WTC11 (cell line): ENCODE measurements at regions not wholly inside any gene's neighbourhood (a gene's known extent, or its start where the extent isn't known, plus 50 kb on each side); places are given as distances from the start of the nearest gene placed in this dataset.

Source experiments
- ATAC-seq: fragments of 200-7000 bp; cut with Tn5 transposase; 2 replicates; pipeline ENCODE4 v1.10.0; 2021; ENCODE audit warnings: mild to moderate bottlenecking, moderate library complexity
- CTCF ChIA-PET: fragments of 300-600 bp; sonication (Branson Sonifier 250); formaldehyde crosslinking; loops from one replicate; lab custom pipeline; 2021; ENCODE audit warnings: antibody characterized with exemption; lab: Charles Lee
- POLR2A ChIA-PET: fragments of 350-600 bp; sonication (Branson Sonifier 250); formaldehyde crosslinking; loops from one replicate; lab custom pipeline; 2021; ENCODE audit warnings: antibody characterized with exemption; lab: Charles Lee
- DNase-seq: peaks from one replicate; pipeline ENCODE4 v3.0.0; 2021; ENCODE audit warnings: low spot score
- H3K27ac Mint-ChIP-seq: 2 replicates; pipeline ENCODE4 v1.8.0; 2021; ENCODE audit warnings: mixed read lengths
- H3K27me3 Mint-ChIP-seq: 2 replicates; pipeline ENCODE4 v1.8.0; 2021; ENCODE audit warnings: low read depth, mild to moderate bottlenecking, moderate library complexity, mixed read lengths
- H3K36me3 Mint-ChIP-seq: 2 replicates; pipeline ENCODE4 v1.8.0; 2021; ENCODE audit warnings: mixed read lengths
- H3K4me1 Mint-ChIP-seq: 2 replicates; pipeline ENCODE4 v1.8.0; 2022; ENCODE audit warnings: mixed read lengths
- H3K4me3 Mint-ChIP-seq: 2 replicates; pipeline ENCODE4 v1.8.0; 2021; ENCODE audit warnings: mild to moderate bottlenecking, moderate library complexity, mixed read lengths
- H3K9me3 Mint-ChIP-seq: 2 replicates; pipeline ENCODE4 v1.8.0; 2021; ENCODE audit warnings: mixed read lengths
- CREM ChIP-seq: sonication (generic); formaldehyde crosslinking; IDR thresholded peaks from 2 replicates; pipeline ENCODE4 v1.8.1; 2022; ENCODE audit warnings: mild to moderate bottlenecking, missing genetic modification reagents, moderate library complexity
- JUN ChIP-seq: sonication (generic); formaldehyde crosslinking; IDR thresholded peaks from 2 replicates; pipeline ENCODE4 v1.8.0; 2023; ENCODE audit warnings: mild to moderate bottlenecking, missing genetic modification reagents
- NFYB ChIP-seq: sonication (generic); formaldehyde crosslinking; conservative IDR thresholded peaks from 2 replicates; pipeline ENCODE4 v1.8.0; 2022; ENCODE audit warnings: low read depth, missing genetic modification reagents
- PRDM15 ChIP-seq: sonication (generic); formaldehyde crosslinking; IDR thresholded peaks from 2 replicates; pipeline ENCODE4 v1.8.0; 2022; ENCODE audit warnings: missing genetic modification reagents
- PRRX2 ChIP-seq: fragments of 250-450 bp; sonication (Bioruptor Pico); IDR thresholded peaks from 2 replicates; pipeline ENCODE4 v1.8.0; 2021; ENCODE audit warnings: mild to moderate bottlenecking
- USF2 ChIP-seq: sonication (generic); formaldehyde crosslinking; IDR thresholded peaks from 2 replicates; pipeline ENCODE4 v1.8.1; 2023; ENCODE audit warnings: mild to moderate bottlenecking, missing genetic modification reagents, moderate library complexity
- ZBTB21 ChIP-seq: sonication (generic); formaldehyde crosslinking; IDR thresholded peaks from 2 replicates; pipeline ENCODE4 v1.8.1; 2023; ENCODE audit warnings: mild to moderate bottlenecking, missing genetic modification reagents, borderline replicate concordance
- ZNF281 ChIP-seq: sonication (generic); formaldehyde crosslinking; IDR thresholded peaks from 2 replicates; pipeline ENCODE4 v1.8.0; 2023; ENCODE audit warnings: mild to moderate bottlenecking, missing genetic modification reagents
- ZNF532 ChIP-seq: fragments of 250-450 bp; sonication (Bioruptor Pico); IDR thresholded peaks from 2 replicates; pipeline ENCODE4 v1.9.0; 2021; ENCODE audit warnings: mild to moderate bottlenecking, borderline replicate concordance
- ZNF671 ChIP-seq: fragments of 250-450 bp; sonication (Bioruptor Pico); IDR thresholded peaks from 2 replicates; pipeline ENCODE4 v1.8.0; 2021; ENCODE audit warnings: mild to moderate bottlenecking

- TF ChIP-seq PRDM15 (CRISPR knock-in tag) = no peak
These were observed 340.6 kb upstream of the IRX4 start (continued) for GRCh38 chr5:2223303-2223702.

GRCh38 chr5:2222246-2222992 is 339.7 kb upstream of the IRX4 start:
- Mint-ChIP-seq H3K4me3 (no peak overlapping the region), H3K36me3 (no peaks in the 10 kb centered on the region), H3K4me1 (no peaks in the 10 kb centered on the region), H3K9me3 (peaks cover 14% of the 10 kb centered on the region)
- CTCF ChIA-PET = no interaction called here
- DNase-seq = no peak
- no peak for TF ChIP-seq CREM (CRISPR knock-in tag)
- no peak for TF ChIP-seq ZNF532 (CRISPR knock-in tag)
- no peak for TF ChIP-seq USF2 (CRISPR knock-in tag)
- no peak for TF ChIP-seq ZBTB21 (CRISPR knock-in tag)
- no peak for TF ChIP-seq ZNF281
- TF ChIP-seq NFYB = no peak
- no peak for TF ChIP-seq ZNF671 (CRISPR knock-in tag)
- TF ChIP-seq, all 79 proteins: peak for 0
- POLR2A ChIA-PET = no interaction called here
- Mint-ChIP-seq H3K27me3 (no peaks in the 10 kb centered on the region), H3K27ac (no peak overlapping the region)
- ATAC-seq = no peak

- Mint-ChIP-seq H3K4me1 (no peaks in the 10 kb centered on the region), H3K27ac (no peak overlapping the region), H3K36me3 (no peaks in the 10 kb centered on the region), H3K9me3 (peaks cover 14% of the 10 kb centered on the region), H3K27me3 (no peaks in the 10 kb centered on the region), H3K4me3 (no peak overlapping the region)
- no peak for TF ChIP-seq PRRX2
- no peak for TF ChIP-seq JUN
- no peak for TF ChIP-seq USF2 (CRISPR knock-in tag)
- DNase-seq (no peak), ATAC-seq (no peak)
- POLR2A ChIA-PET = no interaction called here
- CTCF ChIA-PET = no interaction called here
These were observed 338.7 kb upstream of the IRX4 start for GRCh38 chr5:2221450-2221849.
